Peyer's patch (tissue), 4 donors: ENCODE measurements at regions not wholly inside any gene's neighbourhood (a gene's known extent, or its start where the extent isn't known, plus 50 kb on each side); places are given as distances from the start of the nearest gene placed in this dataset.

Experiments
- DNase-seq, 3 donors: peaks; one replicate each; pipeline ENCODE4 v3.0.0-alpha.2; 2017 to 2019
- H3K27ac ChIP-seq, 4 donors: fragments of 200-600 bp; sonication (generic); one replicate each; pipeline ENCODE4 v1.5.1; 2016 to 2019
- H3K27me3 ChIP-seq, 2 donors: fragments of 200-600 bp; sonication (generic); one replicate each; pipeline ENCODE4 v1.5.1; 2019
- H3K36me3 ChIP-seq, 3 donors: fragments of 200-600 bp; sonication (generic); one replicate each; pipeline ENCODE4 v1.5.1; 2016 to 2019
- H3K4me1 ChIP-seq, 4 donors: fragments of 200-600 bp; sonication (generic); one replicate each; pipeline ENCODE4 v1.5.1; 2016 to 2019
- H3K4me3 ChIP-seq, 4 donors: fragments of 200-600 bp; sonication (generic); 1 replicate in 3 of 4; 2 replicates in 1 of 4; pipeline ENCODE4 v1.5.1; 2016 to 2019; ENCODE audit warnings: mild to moderate bottlenecking in 1 of 4
- H3K9me3 ChIP-seq, 4 donors: fragments of 200-600 bp; sonication (generic); one replicate each; pipeline ENCODE4 v1.5.1; 2016 to 2019; ENCODE audit warnings: mild to moderate bottlenecking in 1 of 4
- POLR2A ChIP-seq, 2 donors: fragments of 450-650 bp; IDR thresholded peaks; one replicate each; pipeline ENCODE4 v1.5.1; 2017; ENCODE audit warnings: antibody characterized with exemption in 2 of 2, mild to moderate bottlenecking in 2 of 2, moderate library complexity in 2 of 2
- TF ChIP-seq, protein P1 (sequence below), 6 experiments: fragments of 450-650 bp in 4 of 6; fragments of 200-600 bp in 2 of 6; sonication (generic) in 1 of 6; IDR thresholded peaks; one replicate each; pipeline ENCODE4 v1.5.1; 2017 to 2019; ENCODE audit warnings: antibody characterized with exemption in 6 of 6, mild to moderate bottlenecking in 3 of 6, moderate library complexity in 1 of 6

DNA sequence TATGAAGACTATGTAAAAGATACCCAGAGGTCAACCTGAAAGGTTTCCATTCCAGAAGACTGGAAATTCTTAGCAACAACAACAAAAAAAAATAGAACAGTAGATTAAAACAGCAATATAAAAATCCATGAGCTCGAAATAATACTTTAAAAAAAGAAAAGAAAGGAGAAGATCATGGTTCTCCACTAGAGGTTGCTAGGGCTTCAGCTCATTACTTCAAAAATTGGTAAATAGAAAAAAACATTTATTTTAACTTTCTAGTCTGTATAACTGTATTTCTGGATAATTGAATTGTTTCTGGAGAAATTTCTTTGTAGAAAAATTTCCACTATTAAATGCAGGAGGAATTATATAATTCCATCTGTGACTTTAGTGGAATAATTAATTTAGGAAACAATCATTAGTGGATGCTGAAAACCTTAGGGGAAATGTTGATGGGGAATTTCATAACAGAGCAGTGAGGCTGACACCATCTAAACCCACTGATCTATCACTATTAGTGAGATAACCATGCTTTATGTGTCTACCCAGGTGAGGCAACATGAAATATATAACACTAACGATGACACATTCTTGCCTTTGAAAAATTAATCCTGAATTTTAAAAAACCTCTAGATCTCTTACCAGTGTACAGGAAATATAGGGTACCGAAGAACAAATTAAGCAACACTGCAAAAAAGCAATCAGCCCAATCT is 62.5 kb upstream of the SNRK start:
- Histone ChIP-seq H3K27me3 (no peaks in the 10 kb centered on the region), H3K27ac (no peak overlapping the region), H3K4me1 (no peaks in the 10 kb centered on the region), H3K4me3 (no peak overlapping the region), H3K9me3 (peaks cover 0 to 6% (median 3%) of the 10 kb centered on the region in 4 donors), H3K36me3 (no peaks in the 10 kb centered on the region)
- DNase-seq = no peak
- TF ChIP-seq, protein P1, sequence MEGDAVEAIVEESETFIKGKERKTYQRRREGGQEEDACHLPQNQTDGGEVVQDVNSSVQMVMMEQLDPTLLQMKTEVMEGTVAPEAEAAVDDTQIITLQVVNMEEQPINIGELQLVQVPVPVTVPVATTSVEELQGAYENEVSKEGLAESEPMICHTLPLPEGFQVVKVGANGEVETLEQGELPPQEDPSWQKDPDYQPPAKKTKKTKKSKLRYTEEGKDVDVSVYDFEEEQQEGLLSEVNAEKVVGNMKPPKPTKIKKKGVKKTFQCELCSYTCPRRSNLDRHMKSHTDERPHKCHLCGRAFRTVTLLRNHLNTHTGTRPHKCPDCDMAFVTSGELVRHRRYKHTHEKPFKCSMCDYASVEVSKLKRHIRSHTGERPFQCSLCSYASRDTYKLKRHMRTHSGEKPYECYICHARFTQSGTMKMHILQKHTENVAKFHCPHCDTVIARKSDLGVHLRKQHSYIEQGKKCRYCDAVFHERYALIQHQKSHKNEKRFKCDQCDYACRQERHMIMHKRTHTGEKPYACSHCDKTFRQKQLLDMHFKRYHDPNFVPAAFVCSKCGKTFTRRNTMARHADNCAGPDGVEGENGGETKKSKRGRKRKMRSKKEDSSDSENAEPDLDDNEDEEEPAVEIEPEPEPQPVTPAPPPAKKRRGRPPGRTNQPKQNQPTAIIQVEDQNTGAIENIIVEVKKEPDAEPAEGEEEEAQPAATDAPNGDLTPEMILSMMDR (IDR thresholded peaks at IDR 0.05) = peak; percentile 12 to 45 (median 39)
- no peak for TF ChIP-seq POLR2A (IDR thresholded peaks at IDR 0.05)

DNA sequence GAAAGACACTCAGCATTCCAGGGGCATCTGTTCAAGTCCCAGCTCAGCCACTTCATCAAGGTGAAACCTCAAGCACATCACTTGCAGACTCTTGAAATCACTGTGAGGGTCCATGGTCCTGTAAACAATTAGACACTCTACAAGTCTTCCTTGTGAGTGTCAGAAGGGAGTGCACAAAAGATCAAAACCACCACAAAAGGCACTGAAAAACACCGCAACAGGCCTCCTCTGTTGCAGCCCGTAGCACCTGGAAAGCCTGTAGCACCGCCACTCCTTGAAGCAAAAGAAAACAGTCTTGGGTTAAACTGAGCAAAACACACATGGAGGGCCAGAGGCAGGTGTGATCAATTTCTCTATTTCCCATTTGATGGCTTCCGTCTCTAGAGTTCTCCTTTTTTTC is 63.8 kb upstream of the SNRK start:
- no peak overlapping the region for H3K4me3 ChIP-seq
- no peaks in the 10 kb centered on the region for H3K9me3 ChIP-seq
- DNase-seq = no peak
- H3K27me3 ChIP-seq = no peaks in the 10 kb centered on the region
- no peaks in the 10 kb centered on the region for H3K4me1 ChIP-seq
- H3K27ac ChIP-seq = no peak overlapping the region
- TF ChIP-seq POLR2A (IDR thresholded peaks at IDR 0.05) = no peak
- TF ChIP-seq, protein P1 (IDR thresholded peaks at IDR 0.05) = no peak
- no peaks in the 10 kb centered on the region for H3K36me3 ChIP-seq

DNA sequence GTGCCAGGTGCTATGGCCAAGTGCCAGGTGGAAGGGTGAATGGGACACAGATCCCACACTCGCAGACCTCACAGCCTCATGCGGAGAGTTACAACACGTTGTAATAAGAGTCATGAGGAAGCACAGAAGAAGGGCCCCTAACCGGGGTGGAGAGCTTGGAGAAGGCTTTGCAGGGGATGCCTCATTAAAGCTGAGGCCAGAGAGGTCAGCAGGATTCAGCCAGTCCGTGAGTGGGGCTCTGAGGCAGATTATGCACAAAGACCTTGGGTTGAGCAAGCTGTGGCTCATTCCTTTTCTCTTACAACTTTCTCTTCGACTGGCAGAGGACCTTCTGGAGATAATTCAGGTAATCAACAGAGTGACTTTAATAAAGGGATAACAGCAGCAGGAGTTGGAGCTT is 65.3 kb upstream of the SNRK start:
- H3K4me1 ChIP-seq = no peaks in the 10 kb centered on the region
- no peaks in the 10 kb centered on the region for H3K27me3 ChIP-seq
- no peak for DNase-seq
- H3K27ac ChIP-seq = no peak overlapping the region
- no peaks in the 10 kb centered on the region for H3K36me3 ChIP-seq
- TF ChIP-seq POLR2A (IDR thresholded peaks at IDR 0.05) = no peak
- TF ChIP-seq, protein P1 (IDR thresholded peaks at IDR 0.05) = no peak
- no peaks in the 10 kb centered on the region for H3K9me3 ChIP-seq
- H3K4me3 ChIP-seq = no peak overlapping the region

DNA sequence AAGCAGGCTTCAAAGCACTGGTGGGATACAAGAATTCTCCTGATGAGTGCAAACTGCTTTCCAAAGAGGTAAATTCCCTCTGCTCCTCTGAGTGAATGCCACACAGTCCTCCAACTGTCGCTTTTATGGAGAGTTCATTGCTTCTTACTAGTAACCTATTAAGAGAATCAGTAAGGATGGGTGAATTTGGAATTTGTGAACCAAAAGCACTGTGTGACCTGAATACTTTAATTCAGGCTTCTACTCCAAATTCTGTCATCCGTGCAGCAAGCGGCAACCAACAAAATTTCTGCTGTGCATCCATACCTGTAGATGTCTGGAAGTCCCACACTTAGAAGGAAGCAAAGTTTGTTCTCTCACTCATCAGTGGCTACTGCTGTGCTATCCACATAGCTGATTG is 66.7 kb upstream of the SNRK start:
- H3K27ac ChIP-seq = no peak overlapping the region
- no peak overlapping the region for H3K4me3 ChIP-seq
- H3K36me3 ChIP-seq = no peaks in the 10 kb centered on the region
- no peak for DNase-seq
- TF ChIP-seq, protein P1 (IDR thresholded peaks at IDR 0.05) = no peak
- H3K27me3 ChIP-seq = no peaks in the 10 kb centered on the region
- H3K9me3 ChIP-seq = no peaks in the 10 kb centered on the region
- no peaks in the 10 kb centered on the region for H3K4me1 ChIP-seq

DNA sequence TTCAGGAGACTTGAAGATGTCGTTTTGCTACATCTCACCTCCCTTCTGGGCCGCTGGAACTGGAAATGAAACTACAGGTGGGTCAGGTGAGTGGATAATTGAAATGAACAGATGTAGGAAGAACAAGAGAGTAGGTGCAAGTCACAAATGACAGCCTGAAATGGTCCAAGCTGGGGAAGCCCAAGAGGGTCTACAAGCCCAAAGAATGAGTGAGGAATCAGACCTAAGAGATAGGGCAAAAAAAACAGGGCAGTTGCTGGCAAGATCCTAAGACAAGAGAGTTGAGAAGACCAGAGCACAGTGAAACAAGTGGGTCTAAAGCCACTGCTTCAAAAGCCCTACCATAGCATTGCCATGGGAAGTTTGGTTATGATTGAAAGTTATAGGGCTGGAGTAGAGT is 67.4 kb upstream of the SNRK start:
- Histone ChIP-seq H3K4me1 (no peaks in the 10 kb centered on the region), H3K27me3 (no peaks in the 10 kb centered on the region), H3K9me3 (no peaks in the 10 kb centered on the region), H3K36me3 (no peaks in the 10 kb centered on the region), H3K4me3 (no peak overlapping the region), H3K27ac (no peak overlapping the region)
- TF ChIP-seq, protein P1 (IDR thresholded peaks at IDR 0.05) = no peak
- no peak for TF ChIP-seq POLR2A (IDR thresholded peaks at IDR 0.05)
- DNase-seq = no peak

DNA sequence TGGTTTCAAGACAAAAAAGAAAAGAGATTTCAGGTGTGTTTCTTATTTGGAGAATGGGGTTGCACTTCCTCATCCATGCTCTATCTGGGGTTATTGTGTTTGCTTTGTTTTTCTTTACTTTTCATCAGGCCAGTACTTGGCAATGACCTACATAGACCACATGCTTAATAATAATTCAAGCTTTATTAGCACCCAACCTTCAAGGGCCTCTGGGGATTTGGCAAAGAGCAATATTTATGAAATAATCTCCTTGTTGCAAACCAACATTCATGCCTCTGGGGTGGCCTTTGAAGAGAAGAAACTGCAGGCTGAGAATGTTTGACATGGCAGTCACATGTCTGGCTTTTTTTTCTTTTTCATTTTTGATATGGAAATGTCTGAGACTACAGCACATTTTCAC is 68.2 kb upstream of the SNRK start:
- TF ChIP-seq POLR2A (IDR thresholded peaks at IDR 0.05) = no peak
- TF ChIP-seq, protein P1 (IDR thresholded peaks at IDR 0.05) = no peak
- no peaks in the 10 kb centered on the region for H3K27me3 ChIP-seq
- H3K4me1 ChIP-seq = no peaks in the 10 kb centered on the region
- no peak overlapping the region for H3K27ac ChIP-seq
- no peaks in the 10 kb centered on the region for H3K9me3 ChIP-seq
- no peak overlapping the region for H3K4me3 ChIP-seq
- H3K36me3 ChIP-seq = no peaks in the 10 kb centered on the region
- DNase-seq = no peak
